ENCODE measurements at regions not wholly inside any gene's neighbourhood (a gene's known extent, or its start where the extent isn't known, plus 50 kb on each side); places are given as distances from the start of the nearest gene placed in this dataset.

DNA sequence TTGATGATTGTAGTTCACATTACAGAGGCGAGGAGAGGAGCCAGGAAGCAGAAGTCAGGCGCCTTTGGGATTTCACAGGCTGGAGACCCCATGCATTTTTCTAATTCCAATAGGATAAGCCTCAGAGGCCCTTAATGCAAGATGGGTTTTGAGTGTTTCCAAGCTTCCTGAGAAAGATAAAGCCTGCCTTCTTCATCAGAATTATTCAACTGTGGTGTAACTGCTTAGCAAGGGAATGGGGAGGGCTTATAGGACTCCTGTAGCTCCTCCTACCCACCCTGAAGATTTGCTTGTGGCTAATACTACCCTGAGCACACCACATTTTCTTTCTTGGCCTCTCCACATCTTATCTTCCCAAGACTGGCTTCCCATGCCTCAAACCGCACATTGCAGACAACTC is 151.1 kb upstream of the ISX start:
- H2AFZ ChIP-seq (replicated peaks): peak overlapping the region; percentile 46
- no peaks in the 10 kb centered on the region for H3K9me3 ChIP-seq (ENCODE audit: low read depth)
- Mint-ChIP-seq H3K4me1 (peaks cover 2% of the 10 kb centered on the region), H3K36me3 (no peaks in the 10 kb centered on the region), H3K27ac (no peak overlapping the region), H3K9me3 (no peaks in the 10 kb centered on the region), H3K4me3 (no peak overlapping the region), H3K27me3 (ENCODE audit: insufficient read depth, low read depth) (peaks cover 4% of the 10 kb centered on the region)
- peak; percentile 4 for DNase-seq (ENCODE audit: low spot score)
- peaks cover 7% of the 10 kb centered on the region for H3K4me1 ChIP-seq
- H3K27ac ChIP-seq: no peak overlapping the region
- H4K20me1 ChIP-seq (ENCODE audit: low read depth): no peaks in the 10 kb centered on the region
- H3F3A ChIP-seq (ENCODE audit: low read depth): no peaks in the 10 kb centered on the region
- H3K9ac ChIP-seq: no peak overlapping the region
- no peaks in the 10 kb centered on the region for H3K27me3 ChIP-seq
- H3K36me3 ChIP-seq: no peaks in the 10 kb centered on the region
- H3K79me2 ChIP-seq (ENCODE audit: low read depth): no peaks in the 10 kb centered on the region
- no peak overlapping the region for H3K4me2 ChIP-seq
- TF ChIP-seq EZH2phosphoT487 (IDR thresholded peaks at IDR 0.05) (no peak), EZH2 (IDR thresholded peaks at IDR 0.05) (no peak)
- TF ChIP-seq, protein P1, sequence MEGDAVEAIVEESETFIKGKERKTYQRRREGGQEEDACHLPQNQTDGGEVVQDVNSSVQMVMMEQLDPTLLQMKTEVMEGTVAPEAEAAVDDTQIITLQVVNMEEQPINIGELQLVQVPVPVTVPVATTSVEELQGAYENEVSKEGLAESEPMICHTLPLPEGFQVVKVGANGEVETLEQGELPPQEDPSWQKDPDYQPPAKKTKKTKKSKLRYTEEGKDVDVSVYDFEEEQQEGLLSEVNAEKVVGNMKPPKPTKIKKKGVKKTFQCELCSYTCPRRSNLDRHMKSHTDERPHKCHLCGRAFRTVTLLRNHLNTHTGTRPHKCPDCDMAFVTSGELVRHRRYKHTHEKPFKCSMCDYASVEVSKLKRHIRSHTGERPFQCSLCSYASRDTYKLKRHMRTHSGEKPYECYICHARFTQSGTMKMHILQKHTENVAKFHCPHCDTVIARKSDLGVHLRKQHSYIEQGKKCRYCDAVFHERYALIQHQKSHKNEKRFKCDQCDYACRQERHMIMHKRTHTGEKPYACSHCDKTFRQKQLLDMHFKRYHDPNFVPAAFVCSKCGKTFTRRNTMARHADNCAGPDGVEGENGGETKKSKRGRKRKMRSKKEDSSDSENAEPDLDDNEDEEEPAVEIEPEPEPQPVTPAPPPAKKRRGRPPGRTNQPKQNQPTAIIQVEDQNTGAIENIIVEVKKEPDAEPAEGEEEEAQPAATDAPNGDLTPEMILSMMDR (IDR thresholded peaks at IDR 0.05): no peak
- H3K4me3 ChIP-seq: no peak overlapping the region

DNA sequence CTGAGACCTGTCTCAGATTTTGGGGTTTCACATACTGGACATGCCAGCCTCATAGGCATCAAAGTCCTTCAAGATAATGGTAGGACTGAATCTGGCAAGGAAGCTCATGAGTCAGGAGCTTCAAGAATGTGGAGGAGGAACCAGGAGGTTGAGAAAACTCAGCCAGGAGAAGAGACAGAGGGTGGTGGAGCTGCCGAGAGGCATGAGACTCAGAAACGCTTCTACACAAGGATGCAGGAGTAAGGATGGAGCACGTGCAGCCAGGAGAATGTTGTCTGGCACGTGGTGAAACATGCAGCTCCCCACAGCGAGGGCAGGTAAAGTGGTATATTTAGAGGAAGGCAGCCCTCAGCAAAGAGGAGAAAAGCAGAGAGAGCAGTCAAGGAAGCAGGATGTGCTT is 148.7 kb upstream of the ISX start:
- Histone ChIP-seq H3K27me3 (no peaks in the 10 kb centered on the region), H3K36me3 (no peaks in the 10 kb centered on the region), H3K27ac (no peak overlapping the region), H3F3A (ENCODE audit: low read depth) (no peaks in the 10 kb centered on the region), H3K79me2 (ENCODE audit: low read depth) (no peaks in the 10 kb centered on the region), H3K9me3 (ENCODE audit: low read depth) (no peaks in the 10 kb centered on the region), H3K9ac (no peak overlapping the region), H4K20me1 (ENCODE audit: low read depth) (no peaks in the 10 kb centered on the region), H2AFZ (replicated peaks) (no peak overlapping the region), H3K4me2 (no peak overlapping the region), H3K4me3 (no peak overlapping the region), H3K4me1 (peaks cover 7% of the 10 kb centered on the region)
- Mint-ChIP-seq H3K27ac (no peak overlapping the region), H3K27me3 (ENCODE audit: insufficient read depth, low read depth) (peaks cover 6% of the 10 kb centered on the region), H3K36me3 (no peaks in the 10 kb centered on the region), H3K9me3 (no peaks in the 10 kb centered on the region), H3K4me3 (no peak overlapping the region), H3K4me1 (peaks cover 2% of the 10 kb centered on the region)
- DNase-seq (ENCODE audit: low spot score): no peak
- TF ChIP-seq, protein P1 (IDR thresholded peaks at IDR 0.05): no peak
- TF ChIP-seq EZH2 (IDR thresholded peaks at IDR 0.05) (no peak), EZH2phosphoT487 (IDR thresholded peaks at IDR 0.05) (no peak)

DNA sequence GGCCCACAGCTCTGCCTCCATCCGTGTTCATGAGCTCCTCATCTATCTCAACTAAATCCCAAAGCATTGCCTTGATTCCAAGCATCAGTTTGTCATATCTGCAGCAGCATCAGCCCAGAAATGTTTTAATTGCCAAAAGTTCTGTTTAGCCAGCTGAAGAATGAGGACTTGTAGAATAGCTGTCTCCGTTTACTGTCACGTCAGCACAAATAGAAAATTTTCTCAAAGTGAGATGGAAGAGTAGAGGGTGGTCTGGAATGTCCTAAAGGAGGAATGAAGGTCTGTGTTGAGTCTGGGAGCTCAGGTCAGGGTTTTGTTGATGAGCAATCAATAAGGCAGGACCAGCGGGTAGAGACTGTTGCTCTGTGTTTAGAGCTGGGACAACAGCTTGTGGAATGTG is 134.9 kb upstream of the ISX start:
- Histone ChIP-seq H3K4me1 (no peaks in the 10 kb centered on the region), H3K9me3 (ENCODE audit: low read depth) (no peaks in the 10 kb centered on the region), H3K27me3 (no peaks in the 10 kb centered on the region), H3K27ac (no peak overlapping the region), H3K4me3 (no peak overlapping the region), H4K20me1 (ENCODE audit: low read depth) (no peaks in the 10 kb centered on the region), H3K36me3 (no peaks in the 10 kb centered on the region), H3F3A (ENCODE audit: low read depth) (no peaks in the 10 kb centered on the region), H3K4me2 (no peak overlapping the region), H3K79me2 (ENCODE audit: low read depth) (no peaks in the 10 kb centered on the region), H2AFZ (replicated peaks) (no peak overlapping the region), H3K9ac (no peak overlapping the region)
- TF ChIP-seq EZH2phosphoT487 (IDR thresholded peaks at IDR 0.05): no peak
- TF ChIP-seq, protein P1 (IDR thresholded peaks at IDR 0.05): no peak
- no peak for TF ChIP-seq EZH2 (IDR thresholded peaks at IDR 0.05)
- Mint-ChIP-seq H3K27me3 (ENCODE audit: insufficient read depth, low read depth) (peaks cover 4% of the 10 kb centered on the region), H3K4me1 (peaks cover 6% of the 10 kb centered on the region), H3K36me3 (no peaks in the 10 kb centered on the region), H3K9me3 (no peaks in the 10 kb centered on the region), H3K27ac (no peak overlapping the region), H3K4me3 (no peak overlapping the region)
- no peak for DNase-seq (ENCODE audit: low spot score)
